ENCODE measurements at regions not wholly inside any gene's neighbourhood (a gene's known extent, or its start where the extent isn't known, plus 50 kb on each side); places are given as distances from the start of the nearest gene placed in this dataset.

GRCh38 chr4:34043131-34043530, 2201.2 kb downstream of the ARAP2 start:
- TF ChIP-seq, protein P1, sequence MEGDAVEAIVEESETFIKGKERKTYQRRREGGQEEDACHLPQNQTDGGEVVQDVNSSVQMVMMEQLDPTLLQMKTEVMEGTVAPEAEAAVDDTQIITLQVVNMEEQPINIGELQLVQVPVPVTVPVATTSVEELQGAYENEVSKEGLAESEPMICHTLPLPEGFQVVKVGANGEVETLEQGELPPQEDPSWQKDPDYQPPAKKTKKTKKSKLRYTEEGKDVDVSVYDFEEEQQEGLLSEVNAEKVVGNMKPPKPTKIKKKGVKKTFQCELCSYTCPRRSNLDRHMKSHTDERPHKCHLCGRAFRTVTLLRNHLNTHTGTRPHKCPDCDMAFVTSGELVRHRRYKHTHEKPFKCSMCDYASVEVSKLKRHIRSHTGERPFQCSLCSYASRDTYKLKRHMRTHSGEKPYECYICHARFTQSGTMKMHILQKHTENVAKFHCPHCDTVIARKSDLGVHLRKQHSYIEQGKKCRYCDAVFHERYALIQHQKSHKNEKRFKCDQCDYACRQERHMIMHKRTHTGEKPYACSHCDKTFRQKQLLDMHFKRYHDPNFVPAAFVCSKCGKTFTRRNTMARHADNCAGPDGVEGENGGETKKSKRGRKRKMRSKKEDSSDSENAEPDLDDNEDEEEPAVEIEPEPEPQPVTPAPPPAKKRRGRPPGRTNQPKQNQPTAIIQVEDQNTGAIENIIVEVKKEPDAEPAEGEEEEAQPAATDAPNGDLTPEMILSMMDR (IDR thresholded peaks at IDR 0.05) = no peak
- TF ChIP-seq POLR2A (IDR thresholded peaks at IDR 0.05) (no peak), EP300 (IDR thresholded peaks at IDR 0.05) (no peak)
